Suppressor macrophage treated with lipopolysaccharide for 4 hours (primary cell): ENCODE measurements at regions not wholly inside any gene's neighbourhood (a gene's known extent, or its start where the extent isn't known, plus 50 kb on each side); places are given as distances from the start of the nearest gene placed in this dataset.

Experiments
- DNase-seq: peaks from one replicate; pipeline ENCODE4 v3.0.0-alpha.2; 2020

- no peak for DNase-seq
These were observed 131.6 kb upstream of the CMC1 start for GRCh38 chr3:28109829-28110228.

DNA sequence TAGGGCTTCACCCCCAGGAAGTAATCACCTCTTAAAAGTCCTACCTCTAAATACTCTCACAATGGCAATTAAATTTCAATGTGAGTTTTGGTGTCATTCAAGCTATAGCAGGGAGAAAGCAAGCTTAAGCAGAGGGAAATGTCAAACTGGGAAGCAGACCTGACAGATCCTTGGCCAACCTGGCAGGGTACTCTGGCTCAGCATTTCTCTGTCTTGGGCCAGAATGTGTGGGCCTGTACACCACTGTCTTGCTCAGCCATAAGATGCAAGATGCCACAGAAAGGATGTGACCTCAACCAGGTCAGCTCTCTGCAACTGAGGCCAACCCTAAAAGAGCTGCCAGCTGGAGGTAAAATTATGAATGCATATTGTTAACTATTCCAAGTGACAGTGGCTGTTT is 130.6 kb upstream of the CMC1 start:
- DNase-seq: no peak

DNA sequence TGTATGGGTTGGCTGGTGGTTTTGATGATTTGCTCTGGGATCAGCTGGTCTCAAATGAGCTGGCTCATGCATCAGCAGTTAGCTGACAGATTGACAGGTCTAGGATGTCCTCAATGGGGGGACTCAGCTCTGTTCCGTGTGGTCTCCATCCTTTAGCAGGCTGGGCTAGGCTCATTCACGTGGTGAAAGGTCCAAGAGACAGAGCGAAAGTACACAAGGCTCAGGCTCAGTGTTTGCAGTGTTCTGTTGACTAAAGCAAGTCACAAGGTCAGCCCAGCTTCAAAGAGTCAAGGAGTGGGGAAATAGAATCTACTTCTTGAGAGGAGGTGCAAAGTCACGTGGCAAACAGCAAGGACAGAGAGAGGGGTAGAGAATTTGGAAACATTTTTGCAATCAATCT is 126.5 kb upstream of the CMC1 start:
- DNase-seq: no peak

DNA sequence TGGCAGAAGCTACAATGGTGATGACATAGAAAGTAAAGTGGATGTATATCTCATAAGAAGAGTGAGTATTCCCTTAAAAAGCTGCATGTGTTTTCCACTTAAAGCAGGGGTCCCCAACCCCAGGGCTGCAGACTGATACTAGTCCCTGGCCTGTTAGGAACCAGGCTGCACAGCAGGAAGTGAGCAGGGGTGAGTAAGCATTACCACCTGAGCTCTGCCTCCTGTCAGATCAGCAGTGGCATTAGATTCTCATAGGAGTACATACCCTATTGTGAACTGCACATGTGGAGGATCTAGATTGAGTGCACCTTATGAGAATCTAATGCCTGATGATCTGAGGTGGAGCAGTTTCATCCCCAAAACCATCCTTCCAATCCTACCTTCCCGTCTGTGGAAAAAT is 126.1 kb upstream of the CMC1 start:
- no peak for DNase-seq

- DNase-seq: no peak
These were observed 123.8 kb upstream of the CMC1 start for GRCh38 chr3:28117598-28117997.

- no peak for DNase-seq
These were observed 123.3 kb upstream of the CMC1 start for GRCh38 chr3:28118087-28118486.

DNA sequence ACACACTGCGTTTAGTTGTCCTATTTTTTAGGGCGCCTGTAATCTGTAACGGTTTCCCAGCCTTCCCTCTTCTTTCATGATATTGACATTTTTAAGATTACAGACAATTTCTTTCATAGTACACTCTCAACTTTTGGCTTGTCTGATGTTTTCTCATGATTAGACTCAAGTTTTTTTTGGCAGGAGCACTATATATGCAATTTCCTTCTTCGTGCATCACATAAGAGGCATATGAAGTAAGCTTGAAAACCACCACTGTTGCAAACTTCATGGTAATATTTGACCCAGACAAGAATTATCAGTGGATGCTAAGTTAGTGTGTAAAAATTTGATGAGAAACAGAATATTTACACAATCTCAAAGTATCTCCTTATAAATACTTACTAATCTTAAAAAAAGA is 119.2 kb upstream of the CMC1 start:
- DNase-seq: no peak

DNA sequence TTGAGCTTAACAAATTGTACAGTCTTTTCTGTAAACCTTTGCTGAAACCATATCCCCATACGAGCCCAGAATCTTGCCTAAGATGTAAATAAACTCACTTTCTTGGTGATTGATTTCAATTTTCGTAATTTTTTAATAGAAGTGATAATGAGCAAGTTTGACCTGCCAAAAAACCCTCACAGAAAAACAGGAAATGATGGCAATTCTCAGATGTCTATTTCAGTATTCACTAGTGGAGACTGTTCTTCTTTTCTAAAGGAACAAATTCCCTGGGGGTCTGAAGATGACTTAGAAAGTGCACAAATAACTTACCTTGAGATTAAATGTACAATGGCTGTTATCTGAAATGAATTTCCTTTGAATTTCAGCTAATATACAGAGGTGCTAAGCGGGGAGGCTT is 116.5 kb upstream of the CMC1 start:
- no peak for DNase-seq

- no peak for DNase-seq
These were observed 116.1 kb upstream of the CMC1 start for GRCh38 chr3:28125342-28125741.

DNA sequence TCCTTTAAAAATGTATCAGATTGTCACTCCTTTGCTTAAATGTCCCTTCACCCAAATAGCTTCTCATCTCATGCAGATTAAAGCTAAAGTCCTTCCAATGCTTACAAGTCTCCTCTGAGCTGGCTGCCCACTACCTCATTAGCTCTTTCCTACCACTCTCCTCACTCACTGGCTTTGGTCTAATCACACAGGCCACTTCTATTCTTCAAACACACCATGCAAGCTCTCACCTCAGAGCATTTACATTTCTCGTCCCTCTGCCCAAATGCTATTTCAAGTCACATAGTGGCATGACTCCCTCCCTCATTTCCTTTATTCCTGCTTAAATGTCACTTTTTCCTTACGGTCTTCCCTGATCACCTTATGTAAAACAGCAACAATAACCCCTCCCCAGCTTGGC is 110.6 kb upstream of the CMC1 start:
- DNase-seq: no peak

- no peak for DNase-seq
These were observed 108.5 kb upstream of the CMC1 start for GRCh38 chr3:28132941-28133340.

GRCh38 chr3:28134198-28134597 is 107.2 kb upstream of the CMC1 start:
- no peak for DNase-seq

GRCh38 chr3:28134792-28135375 is 106.5 kb upstream of the CMC1 start:
- no peak for DNase-seq

- DNase-seq: no peak
These were observed 104.7 kb upstream of the CMC1 start for GRCh38 chr3:28136607-28137216.

DNA sequence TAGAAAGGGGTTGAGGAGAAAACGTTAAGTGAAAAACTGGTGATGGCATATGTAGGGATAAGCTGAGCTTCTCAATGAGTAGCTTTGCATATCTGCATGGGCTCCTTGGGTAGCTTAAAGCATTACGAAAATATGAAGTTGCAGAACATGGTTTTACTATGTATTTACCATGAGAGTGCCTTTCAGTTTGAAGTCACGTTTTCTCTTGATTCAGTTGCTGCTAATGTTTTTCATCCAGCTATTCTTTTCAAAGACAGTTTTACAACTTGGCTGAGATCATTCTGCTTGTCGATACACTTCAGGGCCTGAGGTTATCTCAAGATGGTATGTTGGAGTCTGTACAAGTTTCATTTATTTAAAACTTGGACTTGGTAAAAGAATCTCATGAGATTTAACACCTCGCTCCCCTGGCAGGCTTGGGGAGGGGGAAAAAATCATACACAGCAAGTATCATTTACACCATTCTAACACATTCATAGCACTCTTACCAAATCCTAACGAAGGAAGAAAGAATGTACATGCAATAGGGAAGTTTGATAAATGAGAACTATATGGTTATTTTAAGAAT is 103.3 kb upstream of the CMC1 start:
- DNase-seq: no peak

DNA sequence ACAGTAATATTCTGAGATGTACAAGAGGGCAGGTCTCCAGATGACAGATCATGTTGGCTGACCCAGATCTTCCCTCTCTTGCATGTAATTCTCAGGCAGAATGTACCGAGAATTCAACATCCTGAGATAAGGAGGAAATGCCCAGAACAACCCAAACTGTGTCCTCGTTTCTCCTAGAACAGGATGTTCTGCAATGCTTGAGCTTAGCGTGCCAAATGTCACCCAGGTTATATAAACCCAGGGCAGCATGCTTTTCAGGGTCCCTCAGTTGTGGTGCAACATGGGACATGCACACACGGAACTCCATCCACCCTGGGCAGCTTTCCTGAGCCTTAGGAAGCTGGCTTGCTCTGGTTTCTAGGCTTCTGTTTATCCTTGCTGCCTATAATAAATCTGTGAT is 102.1 kb upstream of the CMC1 start:
- DNase-seq: no peak

DNA sequence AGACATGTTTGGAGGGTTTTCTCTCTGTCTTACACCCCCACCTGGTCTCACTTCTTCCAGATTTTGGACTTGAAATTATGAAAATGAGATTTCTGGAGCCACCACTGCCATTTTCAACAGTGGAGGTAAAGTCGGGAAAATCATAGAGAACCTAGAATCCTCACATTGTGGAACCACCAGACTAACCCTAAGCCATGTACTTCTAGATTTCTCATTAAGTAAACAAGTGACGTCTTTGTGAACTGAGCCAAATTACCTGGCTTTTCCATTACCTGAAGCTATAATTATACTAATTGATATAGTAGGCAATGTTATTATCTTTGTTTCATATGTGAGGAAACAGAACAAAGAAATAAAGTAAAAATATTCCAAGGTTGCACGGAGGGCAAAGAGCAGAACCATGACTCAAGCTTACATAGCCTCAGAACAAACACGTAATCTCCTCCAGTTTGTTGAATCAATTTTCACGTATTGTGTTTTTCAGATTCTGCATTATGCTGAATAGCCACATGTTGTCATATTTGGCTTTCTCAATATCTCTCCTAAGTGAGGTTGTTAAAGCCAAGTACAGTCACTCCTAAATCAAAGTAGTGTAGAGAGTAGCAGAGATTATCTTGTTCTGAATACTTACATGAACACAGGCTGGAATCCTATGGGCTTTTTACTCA is 101.3 kb upstream of the CMC1 start:
- no peak for DNase-seq

DNA sequence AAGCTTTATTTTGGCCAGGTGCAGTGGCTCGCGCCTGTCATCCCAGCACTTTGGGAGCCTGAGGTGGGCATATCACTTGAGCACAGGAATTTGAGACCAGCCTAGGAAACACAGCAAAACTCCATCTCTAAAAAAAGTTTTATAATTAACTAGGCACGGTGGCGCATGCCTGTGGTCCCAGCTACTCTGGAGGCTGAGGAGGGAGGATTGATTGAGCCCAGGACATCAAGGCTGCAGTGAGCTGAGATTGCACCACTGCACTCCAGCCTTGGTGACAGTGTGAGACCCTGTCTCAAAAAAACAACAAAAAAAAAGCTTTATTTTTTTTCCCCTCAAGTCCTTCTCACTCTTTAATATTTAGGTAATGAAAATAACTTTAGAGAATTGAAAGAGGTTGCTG is 100.8 kb upstream of the CMC1 start:
- DNase-seq: no peak

DNA sequence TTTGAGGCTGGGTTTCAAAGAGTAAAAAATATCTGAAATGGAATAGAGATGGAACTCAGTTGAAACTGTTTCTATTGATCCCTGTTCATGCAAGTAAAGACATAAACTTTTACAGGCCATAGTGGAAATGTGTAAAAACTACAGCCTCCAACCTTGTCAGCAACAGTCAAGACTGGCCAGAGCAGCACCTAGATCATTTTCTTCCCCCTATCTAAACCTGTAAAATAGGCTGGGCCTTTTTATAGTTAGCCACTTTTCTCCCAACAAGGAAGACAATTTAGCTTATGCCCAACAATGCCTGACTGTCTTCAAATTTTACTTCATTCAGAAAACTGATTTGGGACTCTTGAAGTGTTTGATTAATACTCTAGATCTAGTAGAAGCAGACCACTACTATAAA is 91.5 kb upstream of the CMC1 start:
- DNase-seq: no peak

DNA sequence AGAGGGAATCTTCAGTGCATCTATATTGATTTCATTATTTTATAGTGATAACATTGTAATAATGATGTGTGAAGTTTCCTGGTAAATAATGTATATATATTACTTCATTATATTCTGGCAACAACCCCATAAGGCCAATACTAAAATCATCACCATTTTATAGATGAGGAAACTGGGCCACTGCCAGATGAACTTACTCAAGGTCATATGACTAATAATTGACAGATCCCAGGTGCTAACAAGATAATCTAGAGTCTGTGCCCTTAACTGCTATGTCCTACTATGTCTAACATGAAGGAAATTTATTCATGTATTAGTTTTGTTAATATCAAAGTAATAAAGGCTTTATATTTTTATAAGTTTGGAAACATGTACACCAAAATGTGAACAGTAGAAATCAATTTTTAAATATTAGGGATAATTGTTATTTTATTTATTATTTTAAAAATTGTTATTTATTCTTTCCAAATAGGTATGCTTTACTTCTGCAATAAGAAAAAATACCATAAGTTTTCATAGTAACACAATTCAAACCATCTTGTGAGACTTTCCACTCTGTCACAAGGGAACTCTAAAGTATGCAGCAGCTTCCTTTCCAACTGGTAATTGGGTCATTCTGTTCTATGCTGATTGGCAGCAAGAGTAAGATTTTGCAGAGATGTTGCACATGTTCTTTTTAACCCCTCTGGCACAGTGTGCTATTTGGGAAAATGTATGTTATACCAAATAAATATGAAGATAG is 90.8 kb upstream of the CMC1 start:
- no peak for DNase-seq

DNA sequence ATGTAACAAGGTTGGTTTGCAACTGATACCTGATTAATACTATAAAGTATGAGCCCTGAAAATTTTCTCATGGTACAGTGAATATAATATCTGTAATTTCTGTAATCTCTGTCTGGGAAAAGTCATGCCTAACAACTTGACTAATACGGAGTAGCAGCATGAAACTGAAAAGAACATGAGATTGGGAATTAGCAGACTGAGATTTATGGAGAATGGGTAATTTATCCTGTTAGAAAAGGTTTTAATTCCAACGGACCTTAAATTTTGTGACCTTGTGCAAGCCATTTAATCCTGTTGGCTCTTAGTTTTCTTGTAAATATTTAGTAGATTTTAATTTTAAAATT is 90.2 kb upstream of the CMC1 start:
- DNase-seq: no peak

DNA sequence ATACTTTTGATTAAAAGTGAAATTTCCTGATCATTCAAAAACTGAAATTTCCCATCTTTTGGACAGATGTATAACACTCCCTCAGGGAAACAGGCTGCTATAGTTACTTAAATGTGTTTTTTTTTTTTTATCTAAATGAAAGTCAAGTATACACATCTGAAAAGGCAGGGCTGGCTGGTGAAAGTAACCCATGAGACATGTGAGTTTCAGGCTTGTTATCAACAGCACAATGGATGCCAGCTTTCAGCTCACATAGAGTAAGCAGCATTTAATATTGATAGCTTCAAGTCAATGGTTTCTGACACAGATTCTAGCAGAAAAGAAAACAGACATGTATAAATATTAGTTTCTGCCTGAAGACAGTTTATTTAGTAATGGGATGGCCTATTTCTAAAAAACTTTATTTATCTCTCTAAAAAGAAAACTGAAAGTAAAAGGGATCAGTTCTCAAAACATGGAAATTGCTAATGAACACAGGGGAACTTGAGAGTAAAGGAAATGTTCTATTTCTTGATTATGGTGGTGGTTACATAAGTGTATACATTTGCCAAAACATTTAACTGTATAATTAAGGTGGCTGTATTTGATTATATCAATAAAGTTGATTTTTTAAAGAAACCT is 89.7 kb upstream of the CMC1 start:
- peak; percentile 44 for DNase-seq

DNA sequence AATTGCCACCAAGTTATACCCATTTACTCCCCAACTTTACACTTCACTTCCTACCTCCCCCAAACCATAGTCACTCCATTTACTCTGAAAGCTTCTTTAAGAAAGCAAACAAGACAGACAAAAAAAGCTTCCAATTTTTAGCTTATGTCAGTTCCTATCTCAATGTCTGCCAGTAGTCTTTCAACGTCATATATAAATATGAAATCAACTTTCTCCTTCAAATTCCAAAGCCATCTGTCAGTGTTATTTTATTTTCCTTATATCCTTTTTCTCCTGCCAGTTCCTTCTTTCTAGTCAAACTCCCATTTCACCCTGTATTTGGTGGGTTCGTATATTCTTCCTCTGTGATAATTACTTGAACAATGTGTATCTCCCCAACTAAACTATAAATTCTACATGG is 85.8 kb upstream of the CMC1 start:
- DNase-seq: no peak
